Activated T-helper 1 cell treated with anti-CD3 and anti-CD28 coated beads, Interleukin-12 subunit alpha, Interleukin-12 subunit beta, Interleukin-2, Interleukin-4 antibody, amounts not matched to agents 30 ng/mL and 10 ng/mL and 1 ng/mL, durations not matched to agents 14 hours and 24 hours and 36 hours (primary cell): ENCODE measurements at regions not wholly inside any gene's neighbourhood (a gene's known extent, or its start where the extent isn't known, plus 50 kb on each side); places are given as distances from the start of the nearest gene placed in this dataset.
A peak's percentile ranks its signal among the peaks of the same experiment; 100 is the strongest.

Experiments used
- DNase-seq: peaks from one replicate; pipeline ENCODE4 v3.0.0; 2021; ENCODE audit warnings: low spot score
- H3K27ac Mint-ChIP-seq: one replicate; pipeline ENCODE4 v1.8.0; 2021; ENCODE audit warnings: mild to moderate bottlenecking, mixed read lengths
- H3K27me3 Mint-ChIP-seq: one replicate; pipeline ENCODE4 v1.8.0; 2022; ENCODE audit warnings: mild to moderate bottlenecking, moderate library complexity, mixed read lengths; ENCODE audit not compliant: insufficient read depth
- H3K36me3 Mint-ChIP-seq: one replicate; pipeline ENCODE4 v1.8.0; 2021; ENCODE audit warnings: low read depth, mixed read lengths
- H3K4me1 Mint-ChIP-seq: one replicate; pipeline ENCODE4 v1.8.0; 2021; ENCODE audit warnings: low read depth, mixed read lengths
- H3K4me3 Mint-ChIP-seq: one replicate; pipeline ENCODE4 v1.8.0; 2021; ENCODE audit warnings: mild to moderate bottlenecking, moderate library complexity, mixed read lengths
- H3K9me3 Mint-ChIP-seq: one replicate; pipeline ENCODE4 v1.8.0; 2021; ENCODE audit warnings: mixed read lengths
- intact Hi-C: fragments of 100-400 bp; cut with micrococcal nuclease; formaldehyde crosslinking; loops from one replicate; pipeline ENCODE4 v1.15.1; 2024

- no peaks in the 10 kb centered on the region for H3K36me3 Mint-ChIP-seq
- DNase-seq = no peak
- intact Hi-C loops = no loop called here
- H3K4me3 Mint-ChIP-seq = no peak overlapping the region
- no peaks in the 10 kb centered on the region for H3K9me3 Mint-ChIP-seq
- no peak overlapping the region for H3K27ac Mint-ChIP-seq
- H3K27me3 Mint-ChIP-seq = peaks cover 17% of the 10 kb centered on the region
- no peaks in the 10 kb centered on the region for H3K4me1 Mint-ChIP-seq
Measured at GRCh38 chrX:49773993-49774392, 55.1 kb upstream of the PAGE4 start.

- no peaks in the 10 kb centered on the region for H3K36me3 Mint-ChIP-seq
- H3K4me3 Mint-ChIP-seq = no peak overlapping the region
- no peaks in the 10 kb centered on the region for H3K9me3 Mint-ChIP-seq
- H3K4me1 Mint-ChIP-seq = no peaks in the 10 kb centered on the region
- DNase-seq = no peak
- intact Hi-C loops = no loop called here
- H3K27me3 Mint-ChIP-seq = peaks cover 7% of the 10 kb centered on the region
- H3K27ac Mint-ChIP-seq = no peak overlapping the region
Measured at GRCh38 chrX:49767236-49767635, 61.9 kb upstream of the PAGE4 start.

- H3K36me3 Mint-ChIP-seq = no peaks in the 10 kb centered on the region
- H3K27me3 Mint-ChIP-seq = peaks cover 5% of the 10 kb centered on the region
- no peak for DNase-seq
- H3K4me3 Mint-ChIP-seq = no peak overlapping the region
- H3K4me1 Mint-ChIP-seq = no peaks in the 10 kb centered on the region
- H3K9me3 Mint-ChIP-seq = no peaks in the 10 kb centered on the region
- no peak overlapping the region for H3K27ac Mint-ChIP-seq
- intact Hi-C loops = no loop called here
Measured at GRCh38 chrX:49762175-49762720, 66.5 kb upstream of the PAGE1 start.

GRCh38 chrX:49761481-49761880 lies 65.7 kb upstream of the PAGE1 start:
- no peak overlapping the region for H3K27ac Mint-ChIP-seq
- no peaks in the 10 kb centered on the region for H3K4me1 Mint-ChIP-seq
- no peaks in the 10 kb centered on the region for H3K36me3 Mint-ChIP-seq
- DNase-seq = no peak
- H3K9me3 Mint-ChIP-seq = no peaks in the 10 kb centered on the region
- intact Hi-C loops = loop anchor here (2.0 kb wide), 1 partner anchor 115 kb away; no protein-coding TSS in a partner anchor
- no peak overlapping the region for H3K4me3 Mint-ChIP-seq
- peaks cover 5% of the 10 kb centered on the region for H3K27me3 Mint-ChIP-seq

- no peak overlapping the region for H3K27ac Mint-ChIP-seq
- intact Hi-C loops = loop anchor here (2.0 kb wide), 1 partner anchor 116 kb away; no protein-coding TSS in a partner anchor
- H3K4me1 Mint-ChIP-seq = no peaks in the 10 kb centered on the region
- peaks cover 5% of the 10 kb centered on the region for H3K27me3 Mint-ChIP-seq
- DNase-seq = no peak
- no peak overlapping the region for H3K4me3 Mint-ChIP-seq
- no peaks in the 10 kb centered on the region for H3K9me3 Mint-ChIP-seq
- no peaks in the 10 kb centered on the region for H3K36me3 Mint-ChIP-seq
Measured at GRCh38 chrX:49760290-49760890, 64.6 kb upstream of the PAGE1 start.

GRCh38 chrX:49756692-49757091 lies 60.9 kb upstream of the PAGE1 start:
- Mint-ChIP-seq H3K9me3 (no peaks in the 10 kb centered on the region), H3K27ac (no peak overlapping the region), H3K27me3 (peaks cover 3% of the 10 kb centered on the region), H3K4me3 (no peak overlapping the region), H3K36me3 (no peaks in the 10 kb centered on the region), H3K4me1 (no peaks in the 10 kb centered on the region)
- intact Hi-C loops = no loop called here
- no peak for DNase-seq

GRCh38 chrX:49754233-49754857 lies 58.6 kb upstream of the PAGE1 start:
- Mint-ChIP-seq H3K36me3 (no peaks in the 10 kb centered on the region), H3K27ac (no peak overlapping the region), H3K9me3 (no peaks in the 10 kb centered on the region), H3K4me1 (no peaks in the 10 kb centered on the region), H3K27me3 (peaks cover 3% of the 10 kb centered on the region), H3K4me3 (no peak overlapping the region)
- peak; percentile 12 for DNase-seq
- intact Hi-C loops = loop anchor here (1.0 kb wide), 1 partner anchor 562 kb away; no protein-coding TSS in a partner anchor

GRCh38 chrX:49753691-49754090 lies 57.9 kb upstream of the PAGE1 start:
- H3K4me1 Mint-ChIP-seq = no peaks in the 10 kb centered on the region
- no peaks in the 10 kb centered on the region for H3K9me3 Mint-ChIP-seq
- no peak for DNase-seq
- H3K36me3 Mint-ChIP-seq = no peaks in the 10 kb centered on the region
- intact Hi-C loops = loop anchor here (1.0 kb wide), 1 partner anchor 561 kb away; no protein-coding TSS in a partner anchor
- H3K27me3 Mint-ChIP-seq = peaks cover 3% of the 10 kb centered on the region
- H3K4me3 Mint-ChIP-seq = no peak overlapping the region
- H3K27ac Mint-ChIP-seq = no peak overlapping the region

- no peaks in the 10 kb centered on the region for H3K9me3 Mint-ChIP-seq
- no peak overlapping the region for H3K27ac Mint-ChIP-seq
- H3K4me3 Mint-ChIP-seq = no peak overlapping the region
- peaks cover 4% of the 10 kb centered on the region for H3K27me3 Mint-ChIP-seq
- H3K4me1 Mint-ChIP-seq = no peaks in the 10 kb centered on the region
- no peaks in the 10 kb centered on the region for H3K36me3 Mint-ChIP-seq
- DNase-seq = no peak
- intact Hi-C loops = no loop called here
Measured at GRCh38 chrX:49748211-49748956, 52.6 kb upstream of the PAGE1 start.

GRCh38 chrX:49746306-49746705 lies 50.5 kb upstream of the PAGE1 start:
- Mint-ChIP-seq H3K27ac (no peak overlapping the region), H3K9me3 (no peaks in the 10 kb centered on the region), H3K36me3 (no peaks in the 10 kb centered on the region), H3K27me3 (peaks cover 4% of the 10 kb centered on the region), H3K4me1 (no peaks in the 10 kb centered on the region), H3K4me3 (no peak overlapping the region)
- DNase-seq = no peak
- intact Hi-C loops = no loop called here
